ENCODE measurements at regions not wholly inside any gene's neighbourhood (a gene's known extent, or its start where the extent isn't known, plus 50 kb on each side); places are given as distances from the start of the nearest gene placed in this dataset.
"Not testable (repeated sequence)": the region's sequence is repeated elsewhere in the genome, so short reads cannot be mapped to it uniquely, and the experiment has no call there.

- WGBS = 74% methylated on average over 6 of the region's 6 CpGs
- not testable (repeated sequence) for DNase-seq (ENCODE audit: low spot score in 2 of 2); H3K27me3 ChIP-seq; H3K4me3 ChIP-seq; H3K27ac ChIP-seq; H3K9me3 ChIP-seq; H3K36me3 ChIP-seq
- peaks cover 21% of the 10 kb centered on the region for H3K4me1 ChIP-seq
These were observed 61.3 kb downstream of the ZNF860 start for GRCh38 chr3:32042867-32043266.

GRCh38 chr3:32045091-32045915 is 61.1 kb upstream of the GPD1L start:
- Histone ChIP-seq H3K4me1 (peaks cover 13% of the 10 kb centered on the region), H3K9me3 (no peaks in the 10 kb centered on the region), H3K27ac (peak overlapping the region; percentile 75), H3K36me3 (no peaks in the 10 kb centered on the region), H3K27me3 (no peaks in the 10 kb centered on the region), H3K4me3 (peak overlapping the region; percentile 9)
- TF ChIP-seq EP300 (IDR thresholded peaks at IDR 0.05) (no peak), CTCF (IDR thresholded peaks at IDR 0.05) (no peak), POLR2A (IDR thresholded peaks at IDR 0.05) (no peak), POLR2AphosphoS5 (IDR thresholded peaks at IDR 0.05) (no peak)
- no peak for DNase-seq (ENCODE audit: low spot score in 2 of 2)
- WGBS = 26% methylated on average over 5 of the region's 5 CpGs

- Histone ChIP-seq H3K36me3 (no peaks in the 10 kb centered on the region), H3K4me3 (no peak overlapping the region), H3K9me3 (no peaks in the 10 kb centered on the region), H3K4me1 (peaks cover 13% of the 10 kb centered on the region), H3K27ac (no peak overlapping the region), H3K27me3 (no peaks in the 10 kb centered on the region)
- no peak for TF ChIP-seq CTCF (IDR thresholded peaks at IDR 0.05)
- no peak for TF ChIP-seq EP300 (IDR thresholded peaks at IDR 0.05)
- no peak for TF ChIP-seq POLR2AphosphoS5 (IDR thresholded peaks at IDR 0.05)
- 100% methylated on average over 1 of the region's 1 CpG for WGBS
- DNase-seq (ENCODE audit: low spot score in 2 of 2) = no peak
These were observed 60.3 kb upstream of the GPD1L start for GRCh38 chr3:32046102-32046501.

- H3K4me1 ChIP-seq = peaks cover 13% of the 10 kb centered on the region
- 98% methylated on average over 4 of the region's 4 CpGs for WGBS
These were observed 57.8 kb upstream of the GPD1L start for GRCh38 chr3:32048487-32049182.

GRCh38 chr3:32049916-32050315 is 56.5 kb upstream of the GPD1L start:
- WGBS = 86% methylated on average over 1 of the region's 1 CpG
- Histone ChIP-seq H3K36me3 (no peaks in the 10 kb centered on the region), H3K27me3 (no peaks in the 10 kb centered on the region), H3K9me3 (no peaks in the 10 kb centered on the region), H3K4me3 (no peak overlapping the region), H3K4me1 (peaks cover 11% of the 10 kb centered on the region), H3K27ac (no peak overlapping the region)
- DNase-seq (ENCODE audit: low spot score in 2 of 2) = no peak
- TF ChIP-seq EP300 (IDR thresholded peaks at IDR 0.05) (no peak), POLR2A (IDR thresholded peaks at IDR 0.05) (no peak), CTCF (IDR thresholded peaks at IDR 0.05) (no peak), POLR2AphosphoS5 (IDR thresholded peaks at IDR 0.05) (no peak)

More at GRCh38 chr3:32048487-32049182, 57.8 kb upstream of the GPD1L start:
- H3K36me3 ChIP-seq = no peaks in the 10 kb centered on the region
- H3K4me3 ChIP-seq = no peak overlapping the region
- H3K27ac ChIP-seq = no peak overlapping the region
- H3K27me3 ChIP-seq = no peaks in the 10 kb centered on the region
- DNase-seq (ENCODE audit: low spot score in 2 of 2) = no peak
- no peak for TF ChIP-seq POLR2A (IDR thresholded peaks at IDR 0.05)
- no peak for TF ChIP-seq POLR2AphosphoS5 (IDR thresholded peaks at IDR 0.05)
- H3K9me3 ChIP-seq = no peaks in the 10 kb centered on the region

GRCh38 chr3:32052230-32052629 is 54.2 kb upstream of the GPD1L start:
- not testable (repeated sequence) for H3K27ac ChIP-seq, H3K9me3 ChIP-seq

GRCh38 chr3:32052851-32053250 is 53.6 kb upstream of the GPD1L start:
- not testable (repeated sequence) for H3K4me1 ChIP-seq

More at GRCh38 chr3:32052230-32052629, 54.2 kb upstream of the GPD1L start:
- WGBS = 16% methylated on average over 2 of the region's 2 CpGs
- H3K4me1 ChIP-seq; DNase-seq (ENCODE audit: low spot score in 2 of 2); H3K36me3 ChIP-seq; H3K27me3 ChIP-seq; H3K4me3 ChIP-seq: not testable (repeated sequence)

More at GRCh38 chr3:32052851-32053250, 53.6 kb upstream of the GPD1L start:
- not testable (repeated sequence) for H3K27ac ChIP-seq; H3K9me3 ChIP-seq; DNase-seq (ENCODE audit: low spot score in 2 of 2); H3K36me3 ChIP-seq; H3K27me3 ChIP-seq; H3K4me3 ChIP-seq
- WGBS = 70% methylated on average over 5 of the region's 5 CpGs
